ENCODE measurements at regions not wholly inside any gene's neighbourhood (a gene's known extent, or its start where the extent isn't known, plus 50 kb on each side); places are given as distances from the start of the nearest gene placed in this dataset.

- TF ChIP-seq CTCF (IDR thresholded peaks at IDR 0.05), result no peak
- no peak for TF ChIP-seq POLR2A (IDR thresholded peaks at IDR 0.05)
Measured at GRCh38 chr7:106499897-106500296, 161.1 kb downstream of the CCDC71L start.
